ENCODE measurements at regions not wholly inside any gene's neighbourhood (a gene's known extent, or its start where the extent isn't known, plus 50 kb on each side); places are given as distances from the start of the nearest gene placed in this dataset.

GRCh38 chr15:26311710-26312236 lies 448.6 kb upstream of the ATP10A start:
- no peaks in the 10 kb centered on the region for H3K36me3 ChIP-seq (replicated peaks; ENCODE audit: low read depth, low read length)
- H3K9ac ChIP-seq (ENCODE audit: low read length): no peak overlapping the region
- H3K27ac ChIP-seq (ENCODE audit: low read length): no peak overlapping the region
- H3K4me3 ChIP-seq (ENCODE audit: low read length): no peak overlapping the region
- TF ChIP-seq EZH2phosphoT487 (IDR thresholded peaks at IDR 0.05; ENCODE audit: low read depth): no peak
- TF ChIP-seq, protein P1, sequence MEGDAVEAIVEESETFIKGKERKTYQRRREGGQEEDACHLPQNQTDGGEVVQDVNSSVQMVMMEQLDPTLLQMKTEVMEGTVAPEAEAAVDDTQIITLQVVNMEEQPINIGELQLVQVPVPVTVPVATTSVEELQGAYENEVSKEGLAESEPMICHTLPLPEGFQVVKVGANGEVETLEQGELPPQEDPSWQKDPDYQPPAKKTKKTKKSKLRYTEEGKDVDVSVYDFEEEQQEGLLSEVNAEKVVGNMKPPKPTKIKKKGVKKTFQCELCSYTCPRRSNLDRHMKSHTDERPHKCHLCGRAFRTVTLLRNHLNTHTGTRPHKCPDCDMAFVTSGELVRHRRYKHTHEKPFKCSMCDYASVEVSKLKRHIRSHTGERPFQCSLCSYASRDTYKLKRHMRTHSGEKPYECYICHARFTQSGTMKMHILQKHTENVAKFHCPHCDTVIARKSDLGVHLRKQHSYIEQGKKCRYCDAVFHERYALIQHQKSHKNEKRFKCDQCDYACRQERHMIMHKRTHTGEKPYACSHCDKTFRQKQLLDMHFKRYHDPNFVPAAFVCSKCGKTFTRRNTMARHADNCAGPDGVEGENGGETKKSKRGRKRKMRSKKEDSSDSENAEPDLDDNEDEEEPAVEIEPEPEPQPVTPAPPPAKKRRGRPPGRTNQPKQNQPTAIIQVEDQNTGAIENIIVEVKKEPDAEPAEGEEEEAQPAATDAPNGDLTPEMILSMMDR (IDR thresholded peaks at IDR 0.05; ENCODE audit: low read depth, low read length): no peak
- peaks cover 8% of the 10 kb centered on the region; the same call in 1 of the 2 replicates for H3K9me3 ChIP-seq (ENCODE audit: insufficient read depth, low read length)
- no peaks in the 10 kb centered on the region for H4K20me1 ChIP-seq (ENCODE audit: insufficient read depth, low read length)
- H2AFZ ChIP-seq (ENCODE audit: low read depth, low read length): no peak overlapping the region
- H3K4me1 ChIP-seq (ENCODE audit: low read length): no peaks in the 10 kb centered on the region
- no peaks in the 10 kb centered on the region for H3K79me2 ChIP-seq (ENCODE audit: low read length)
- H3K27me3 ChIP-seq (ENCODE audit: low read depth, low read length): no peaks in the 10 kb centered on the region
- H3K4me2 ChIP-seq (ENCODE audit: low read length): no peak overlapping the region

GRCh38 chr15:26298659-26299170 lies 435.6 kb upstream of the ATP10A start:
- Histone ChIP-seq H3K27ac (ENCODE audit: low read length) (no peak overlapping the region), H3K36me3 (replicated peaks; ENCODE audit: low read depth, low read length) (no peaks in the 10 kb centered on the region), H3K9me3 (ENCODE audit: insufficient read depth, low read length) (no peaks in the 10 kb centered on the region), H3K4me2 (ENCODE audit: low read length) (no peak overlapping the region), H2AFZ (ENCODE audit: low read depth, low read length) (no peak overlapping the region), H3K4me3 (ENCODE audit: low read length) (no peak overlapping the region), H3K79me2 (ENCODE audit: low read length) (no peaks in the 10 kb centered on the region), H3K9ac (ENCODE audit: low read length) (no peak overlapping the region), H4K20me1 (ENCODE audit: insufficient read depth, low read length) (no peaks in the 10 kb centered on the region), H3K27me3 (ENCODE audit: low read depth, low read length) (no peaks in the 10 kb centered on the region), H3K4me1 (ENCODE audit: low read length) (no peaks in the 10 kb centered on the region)
- TF ChIP-seq, protein P1 (IDR thresholded peaks at IDR 0.05; ENCODE audit: low read depth, low read length): no peak
- TF ChIP-seq EZH2phosphoT487 (IDR thresholded peaks at IDR 0.05; ENCODE audit: low read depth): no peak

DNA sequence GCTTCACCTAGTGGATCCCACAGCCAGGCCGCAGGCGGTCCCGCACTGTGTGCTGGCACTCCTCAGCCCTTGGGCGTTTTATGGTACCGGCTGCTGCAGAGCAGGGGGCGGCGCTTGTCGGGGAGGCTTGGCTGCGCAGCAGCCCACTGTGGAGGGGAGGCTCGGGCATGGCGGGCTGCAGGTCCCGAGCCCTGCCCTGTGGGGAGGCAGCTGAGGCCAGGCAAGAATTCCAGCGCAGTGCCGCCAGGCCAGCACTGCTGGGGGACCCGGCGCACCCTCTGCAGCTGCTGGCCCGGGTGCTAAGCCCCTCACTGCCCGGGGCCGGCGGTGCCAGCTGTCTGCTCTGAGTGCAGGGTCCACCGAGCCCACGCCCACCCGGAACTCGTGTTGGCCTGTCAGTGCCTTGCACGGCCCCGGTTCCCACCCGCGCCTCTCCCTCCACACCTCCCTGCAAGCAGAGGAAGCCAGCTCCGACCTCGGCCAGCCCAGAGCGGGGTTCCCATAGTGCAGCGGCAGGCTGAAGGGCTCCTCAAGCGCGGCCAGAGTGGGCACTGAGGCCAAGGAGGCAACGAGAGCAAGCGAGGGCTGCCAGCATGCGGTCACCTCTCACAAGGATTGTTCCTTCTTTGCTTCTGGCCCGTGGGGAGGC lies 435.0 kb upstream of the ATP10A start:
- Histone ChIP-seq H3K9me3 (ENCODE audit: insufficient read depth, low read length) (no peaks in the 10 kb centered on the region), H3K36me3 (replicated peaks; ENCODE audit: low read depth, low read length) (no peaks in the 10 kb centered on the region), H3K4me2 (ENCODE audit: low read length) (no peak overlapping the region), H3K27ac (ENCODE audit: low read length) (no peak overlapping the region), H3K27me3 (ENCODE audit: low read depth, low read length) (no peaks in the 10 kb centered on the region), H4K20me1 (ENCODE audit: insufficient read depth, low read length) (no peaks in the 10 kb centered on the region), H3K4me1 (ENCODE audit: low read length) (no peaks in the 10 kb centered on the region), H3K79me2 (ENCODE audit: low read length) (no peaks in the 10 kb centered on the region), H3K4me3 (ENCODE audit: low read length) (no peak overlapping the region), H2AFZ (ENCODE audit: low read depth, low read length) (no peak overlapping the region), H3K9ac (ENCODE audit: low read length) (no peak overlapping the region)
- TF ChIP-seq, protein P1 (IDR thresholded peaks at IDR 0.05; ENCODE audit: low read depth, low read length): no peak
- no peak for TF ChIP-seq EZH2phosphoT487 (IDR thresholded peaks at IDR 0.05; ENCODE audit: low read depth)

- TF ChIP-seq EZH2phosphoT487 (IDR thresholded peaks at IDR 0.05; ENCODE audit: low read depth): no peak
- TF ChIP-seq, protein P1 (IDR thresholded peaks at IDR 0.05; ENCODE audit: low read depth, low read length): no peak
- no peak overlapping the region for H2AFZ ChIP-seq (ENCODE audit: low read depth, low read length)
- no peaks in the 10 kb centered on the region for H3K9me3 ChIP-seq (ENCODE audit: insufficient read depth, low read length)
- no peaks in the 10 kb centered on the region for H3K27me3 ChIP-seq (ENCODE audit: low read depth, low read length)
- H3K4me1 ChIP-seq (ENCODE audit: low read length): no peaks in the 10 kb centered on the region
- no peak overlapping the region for H3K4me3 ChIP-seq (ENCODE audit: low read length)
- no peaks in the 10 kb centered on the region for H4K20me1 ChIP-seq (ENCODE audit: insufficient read depth, low read length)
- no peak overlapping the region for H3K9ac ChIP-seq (ENCODE audit: low read length)
- H3K36me3 ChIP-seq (replicated peaks; ENCODE audit: low read depth, low read length): no peaks in the 10 kb centered on the region
- H3K27ac ChIP-seq (ENCODE audit: low read length): no peak overlapping the region
- no peaks in the 10 kb centered on the region for H3K79me2 ChIP-seq (ENCODE audit: low read length)
- H3K4me2 ChIP-seq (ENCODE audit: low read length): no peak overlapping the region
These were observed 432.4 kb upstream of the ATP10A start for GRCh38 chr15:26295336-26296085.

Measured in OCI-LY3 (cell line).